HCT116 (cell line): ENCODE measurements at regions not wholly inside any gene's neighbourhood (a gene's known extent, or its start where the extent isn't known, plus 50 kb on each side); places are given as distances from the start of the nearest gene placed in this dataset.
"Not testable (repeated sequence)": the region's sequence is repeated elsewhere in the genome, so short reads cannot be mapped to it uniquely, and the experiment has no call there.

Experiments used
- ATAC-seq: fragments of 200-7000 bp; cut with Tn5 transposase; 2 replicates; pipeline ENCODE4 v1.9.1; 2020; ENCODE audit warnings: mild to moderate bottlenecking, moderate library complexity
- BruUV-seq: library from RNA; stranded (reverse); fragments of 400-500 nt; replicated peaks from 2 replicates; lab custom pipeline; 2021; lab: Mats Ljungman, UMichigan
- CTCF ChIA-PET: fragments of 300-600 bp; sonication (Branson Sonifier 250); formaldehyde crosslinking; loops from one replicate; lab custom pipeline; 2021; ENCODE audit warnings: antibody characterized with exemption; lab: Charles Lee
- POLR2A ChIA-PET: fragments of 300-600, 350-600 bp; sonication (Branson Sonifier 250); formaldehyde crosslinking; loops from one replicate; lab custom pipeline; 2021; ENCODE audit warnings: antibody characterized with exemption; lab: Charles Lee
- RAD21 ChIA-PET, 2 experiments: fragments of 300-600 bp; sonication (Branson Sonifier 250); formaldehyde crosslinking; loops; one replicate each; lab custom pipeline; 2023; ENCODE audit warnings: low total read pairs in 2 of 2; ENCODE audit not compliant: uncharacterized antibody in 2 of 2, unreplicated experiment in 2 of 2, low non-redundant PET in 1 of 2; lab: Charles Lee
- DNase-seq: peaks from one replicate; pipeline ENCODE4 v3.0.0-alpha.2; 2010; ENCODE audit warnings: low read depth, low spot score
- H2AFZ ChIP-seq: fragments of 200-600 bp; shearing (Covaris generic), sonication (generic); 2 replicates; pipeline ENCODE4 v1.6.1; 2017; ENCODE audit warnings: low read depth, mixed run types, mixed read lengths, antibody characterized with exemption, low read length; ENCODE audit not compliant: poor library complexity, severe bottlenecking
- H3K27ac ChIP-seq: 2 replicates; pipeline ENCODE4 v1.5.1; 2012; ENCODE audit warnings: low read depth, low read length
- H3K27me3 ChIP-seq: fragments of 200-600 bp; sonication (generic); 2 replicates; pipeline ENCODE4 v1.6.1; 2016; ENCODE audit warnings: mixed run types, low read length, mixed read lengths; ENCODE audit not compliant: insufficient read depth
- H3K36me3 ChIP-seq, 2 experiments: fragments of 200-500 bp in 1 of 2; fragments of 200-600 bp in 1 of 2; sonication (Bioruptor generic) in 1 of 2; sonication (generic) in 1 of 2; 2 replicates each; pipeline versions ENCODE4 v1.5.1 to v1.6.1; 2014 to 2016; ENCODE audit warnings: low read length in 2 of 2, inconsistent platforms in 1 of 2, mixed read lengths in 1 of 2, mixed run types in 1 of 2; ENCODE audit not compliant: insufficient read depth in 2 of 2, control insufficient read depth in 1 of 2
- H3K4me1 ChIP-seq, 2 experiments: fragments of 200-600 bp in 1 of 2; sonication (generic) in 1 of 2; 2 replicates each; pipeline versions ENCODE4 v1.5.1 to v1.6.1; 2012 to 2017; ENCODE audit warnings: low read length in 2 of 2, inconsistent platforms in 1 of 2, mild to moderate bottlenecking in 1 of 2, mixed read lengths in 1 of 2, mixed run types in 1 of 2, moderate library complexity in 1 of 2; ENCODE audit not compliant: insufficient read depth in 2 of 2, control insufficient read depth in 1 of 2
- H3K4me2 ChIP-seq: fragments of 200-600 bp; sonication (generic); 2 replicates; pipeline ENCODE4 v1.6.1; 2017; ENCODE audit warnings: mixed run types, low read length, mixed read lengths
- H3K4me3 ChIP-seq, 2 experiments: fragments of 200-600 bp in 1 of 2; sonication (generic) in 1 of 2; replicated peaks in 1 of 2; 2 replicates each; pipeline ENCODE4 v1.5.1; 2011 to 2016; ENCODE audit warnings: low read length in 2 of 2, control low read depth in 1 of 2, low read depth in 1 of 2, mild to moderate bottlenecking in 1 of 2, mixed read lengths in 1 of 2, mixed run types in 1 of 2
- H3K79me2 ChIP-seq: fragments of 200-600 bp; sonication (generic); 2 replicates; pipeline ENCODE4 v1.6.1; 2017; ENCODE audit warnings: mild to moderate bottlenecking, mixed run types, low read length, moderate library complexity, mixed read lengths; ENCODE audit not compliant: insufficient read depth
- H3K9ac ChIP-seq: fragments of 200-600 bp; sonication (generic); 2 replicates; pipeline ENCODE4 v1.6.1; 2016; ENCODE audit warnings: low read length, mixed read lengths
- H3K9me2 ChIP-seq: fragments of 200-600 bp; sonication (generic), shearing (Covaris generic); 2 replicates; pipeline ENCODE4 v1.6.1; 2017; ENCODE audit warnings: mixed run types, mild to moderate bottlenecking, moderate library complexity; ENCODE audit not compliant: insufficient read depth
- H3K9me3 ChIP-seq, 2 experiments: fragments of 200-500 bp in 1 of 2; fragments of 200-600 bp in 1 of 2; sonication (Bioruptor generic) in 1 of 2; sonication (generic) in 1 of 2; 2 replicates each; pipeline ENCODE4 v1.6.1; 2014 to 2017; ENCODE audit warnings: low read length in 2 of 2, mixed read lengths in 2 of 2, inconsistent platforms in 1 of 2, low read depth in 1 of 2, mild to moderate bottlenecking in 1 of 2, mixed run types in 1 of 2, moderate library complexity in 1 of 2; ENCODE audit not compliant: control insufficient read depth in 1 of 2, insufficient read depth in 1 of 2
- H4K20me1 ChIP-seq: fragments of 200-600 bp; sonication (generic), shearing (Covaris generic); 2 replicates; pipeline ENCODE4 v1.6.1; 2017; ENCODE audit warnings: mixed run types, mild to moderate bottlenecking, moderate library complexity; ENCODE audit not compliant: insufficient read depth
- EZH2phosphoT487 ChIP-seq: fragments of 200-600 bp; IDR thresholded peaks from 2 replicates; pipeline ENCODE4 v1.6.1; 2018; ENCODE audit warnings: antibody characterized with exemption, borderline replicate concordance
- FOSL1 ChIP-seq: IDR thresholded peaks from 2 replicates; pipeline ENCODE4 v1.6.1; 2012; ENCODE audit warnings: low read depth
- JUND ChIP-seq: IDR thresholded peaks from 2 replicates; pipeline ENCODE4 v1.6.1; 2012
- MAX ChIP-seq: IDR thresholded peaks from 2 replicates; pipeline ENCODE4 v1.6.1; 2012
- POLR2A ChIP-seq: IDR thresholded peaks from 2 replicates; pipeline ENCODE4 v1.7.0; 2011; ENCODE audit warnings: borderline replicate concordance; ENCODE audit not compliant: insufficient read depth, insufficient read length; ENCODE audit errors: extremely low read depth
- RAD21 ChIP-seq: IDR thresholded peaks from 2 replicates; pipeline ENCODE4 v1.6.1; 2012; ENCODE audit warnings: low read depth, mild to moderate bottlenecking
- REST ChIP-seq: IDR thresholded peaks from 2 replicates; pipeline ENCODE4 v1.6.1; 2012; ENCODE audit warnings: low read depth
- TCF7L2 ChIP-seq: IDR thresholded peaks from 2 replicates; pipeline ENCODE4 v1.7.0; 2011; ENCODE audit warnings: borderline replicate concordance, inconsistent platforms; ENCODE audit not compliant: insufficient read depth, insufficient read length; ENCODE audit errors: extremely low read depth
- ZBTB33 ChIP-seq: IDR thresholded peaks from 2 replicates; pipeline ENCODE4 v1.6.1; 2011; ENCODE audit warnings: mild to moderate bottlenecking, low read length, moderate library complexity; ENCODE audit not compliant: insufficient replicate concordance; ENCODE audit errors: extremely low read depth
- intact Hi-C: fragments of 100-400 bp; cut with micrococcal nuclease; formaldehyde crosslinking; loops from 2 replicates; pipeline ENCODE4 v1.10.0; 2022

GRCh38 chr12:127048057-127048456 is 1218.9 kb upstream of the TMEM132C start (continued):
- TF ChIP-seq REST (no peak), MAX (no peak), RAD21 (no peak), ZBTB33 (no peak), TCF7L2 (no peak), JUND (no peak), EZH2phosphoT487 (no peak), FOSL1 (no peak), POLR2A (no peak)

GRCh38 chr12:127048525-127048924 is 1218.4 kb upstream of the TMEM132C start:
- H3K9ac ChIP-seq, CTCF ChIA-PET, RAD21 ChIA-PET, H3K9me2 ChIP-seq, H4K20me1 ChIP-seq, DNase-seq, H3K79me2 ChIP-seq, H3K4me3 ChIP-seq, BruUV-seq, intact Hi-C loops, ATAC-seq, H3K27ac ChIP-seq, H3K27me3 ChIP-seq, H3K4me2 ChIP-seq, H2AFZ ChIP-seq, H3K36me3 ChIP-seq, POLR2A ChIA-PET: not testable (repeated sequence)
- Histone ChIP-seq H3K4me1 (peaks cover 17 to 34% of the 10 kb centered on the region in 2 experiments), H3K9me3 (peaks cover 0 to 11% of the 10 kb centered on the region in 2 experiments; a peak in 1 of 4 replicates)
